ENCODE measurements at regions not wholly inside any gene's neighbourhood (a gene's known extent, or its start where the extent isn't known, plus 50 kb on each side); places are given as distances from the start of the nearest gene placed in this dataset.

GRCh38 chrX:46383006-46383405, 162.2 kb downstream of the ZNF674 start:
- Histone ChIP-seq H3K4me1 (ENCODE audit: control insufficient read depth, insufficient read depth, low read length) (no peaks in the 10 kb centered on the region), H4K20me1 (ENCODE audit: insufficient read depth, low read length) (no peaks in the 10 kb centered on the region), H2AK5ac (ENCODE audit: low read depth, low read length) (no peak overlapping the region), H3K4me3 (ENCODE audit: insufficient read depth, low read depth, low read length) (no peak overlapping the region), H3K4ac (ENCODE audit: low read depth, low read length) (no peak overlapping the region), H3K23ac (ENCODE audit: low read depth, low read length) (no peak overlapping the region), H3K56ac (ENCODE audit: extremely low read depth, insufficient read depth, low read length) (no peak overlapping the region), H3K14ac (replicated peaks; ENCODE audit: low read depth, low read length) (no peak overlapping the region), H4K8ac (ENCODE audit: low read depth in 2 of 2, low read length in 2 of 2) (no peak overlapping the region), H3K9me1 (ENCODE audit: insufficient read depth, low read length) (no peaks in the 10 kb centered on the region), H2BK20ac (ENCODE audit: low read depth, low read length) (no peak overlapping the region), H3K27ac (ENCODE audit: insufficient read depth, low read length) (no peak overlapping the region), H3K9me3 (ENCODE audit: control insufficient read depth, insufficient read depth, low read length) (no peaks in the 10 kb centered on the region), H2BK15ac (ENCODE audit: low read depth, low read length) (no peak overlapping the region), H4K5ac (ENCODE audit: low read depth, low read length) (no peak overlapping the region), H2AFZ (replicated peaks; ENCODE audit: low read length, poor library complexity) (no peak overlapping the region), H2AK9ac (replicated peaks; ENCODE audit: low read depth, low read length, poor library complexity) (no peak overlapping the region), H3K27me3 (ENCODE audit: control insufficient read depth, insufficient read depth, low read length) (no peaks in the 10 kb centered on the region), H3K18ac (ENCODE audit: low read depth, low read length) (no peak overlapping the region), H3K79me1 (ENCODE audit: low read depth in 1 of 2, low read length in 2 of 2) (no peaks in the 10 kb centered on the region), H3K36me3 (ENCODE audit: control insufficient read depth, insufficient read depth, low read length) (no peaks in the 10 kb centered on the region), H2BK5ac (ENCODE audit: low read depth, low read length, poor library complexity, severe bottlenecking) (no peak overlapping the region), H2BK120ac (ENCODE audit: low read depth, low read length) (no peak overlapping the region), H3K4me2 (ENCODE audit: low read depth, low read length) (no peak overlapping the region), H4K91ac (ENCODE audit: insufficient read depth, low read depth, low read length) (no peak overlapping the region), H3K9ac (ENCODE audit: low read depth, low read length) (no peak overlapping the region)
- ATAC-seq (ENCODE audit: low read depth): no peak
- TF ChIP-seq BHLHE40 (IDR thresholded peaks at IDR 0.05; ENCODE audit: low read depth, low read length): no peak
- no TSS peak for BruUV-seq (replicated peaks)
- in situ Hi-C loops (cut with MboI; ENCODE audit: low sequenced_read_pairs) (loop anchor here (10.0 kb wide), 1 partner anchor 538 kb away; no protein-coding TSS in a partner anchor), intact Hi-C loops (cut with micrococcal nuclease) (no loop called here), dilution Hi-C loops (cut with HindIII; ENCODE audit: low sequenced_read_pairs, unreplicated experiment) (no loop called here)
- POLR2A ChIA-PET (ENCODE audit: unreplicated experiment): no interaction called here
- no peak for DNase-seq
- CTCF ChIA-PET: no interaction called here
- no CpG with 5 or more reads among the region's 2 CpGs for WGBS, 2 experiments (ENCODE audit: extremely low coverage in 2 of 2, insufficient read length in 1 of 2)

All from IMR-90 (cell line).